ENCODE measurements at regions not wholly inside any gene's neighbourhood (a gene's known extent, or its start where the extent isn't known, plus 50 kb on each side); places are given as distances from the start of the nearest gene placed in this dataset.
"Not testable (repeated sequence)": the region's sequence is repeated elsewhere in the genome, so short reads cannot be mapped to it uniquely, and the experiment has no call there.

DNA sequence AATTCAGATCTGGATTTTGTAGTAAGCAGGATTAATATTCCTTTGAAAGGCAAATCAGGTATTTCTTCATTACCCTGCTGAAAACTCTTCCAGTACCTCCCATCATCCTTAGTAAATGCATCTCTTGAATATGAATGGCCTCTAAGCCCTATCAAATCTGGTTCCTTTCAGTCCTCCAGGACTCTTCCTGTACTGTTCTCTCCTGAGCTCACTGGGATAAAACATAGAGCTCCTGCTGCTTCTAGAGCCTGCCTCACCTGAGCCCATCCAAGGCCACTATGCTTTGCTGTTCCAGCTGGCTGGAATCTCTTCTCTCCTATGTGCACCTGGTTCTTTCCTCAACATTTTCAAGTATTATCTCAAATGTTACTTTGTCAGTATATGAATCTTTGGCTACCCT, 803.3 kb upstream of the CTNND2 start:
- DNase-seq = no peak

DNA sequence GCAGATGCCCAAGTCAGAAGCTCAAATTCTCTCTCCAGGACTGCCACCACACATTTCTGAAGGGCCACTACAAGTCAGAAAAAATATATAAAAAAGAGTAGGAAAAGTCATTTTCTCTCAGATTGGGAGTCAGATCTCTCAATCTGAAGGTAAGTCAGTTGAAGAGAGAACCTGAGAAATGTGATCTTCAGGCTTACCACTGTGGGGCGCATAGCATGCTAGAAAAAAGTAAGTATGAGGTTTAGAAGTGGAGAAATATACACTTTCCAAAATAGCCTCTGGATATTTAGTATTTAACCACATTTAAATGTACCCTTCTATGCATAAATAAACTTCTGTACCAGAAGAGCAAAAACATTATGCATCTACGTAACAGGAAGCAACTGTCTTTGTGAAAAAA, 800.7 kb upstream of the CTNND2 start:
- DNase-seq = no peak

DNA sequence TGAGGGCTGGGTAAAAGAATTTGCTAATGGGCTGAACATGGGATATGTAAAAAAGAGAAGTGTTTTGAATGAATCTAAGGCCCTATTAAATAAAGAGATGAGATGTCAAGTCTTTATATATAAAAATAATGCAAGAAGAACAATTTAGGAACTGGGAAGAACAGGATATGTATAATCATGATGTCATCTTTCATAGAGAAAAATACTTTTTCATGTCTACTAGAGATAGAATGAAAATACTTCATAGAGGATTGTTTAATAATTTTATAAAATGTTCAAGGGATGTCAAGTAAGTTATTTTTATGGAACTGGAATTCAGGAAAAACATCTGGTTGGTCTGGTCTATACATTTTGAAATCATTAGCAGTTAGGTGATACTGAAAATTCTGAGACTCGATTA, 799.0 kb upstream of the CTNND2 start:
- no peak for DNase-seq

GRCh38 chr5:12695651-12696050, 791.4 kb upstream of the CTNND2 start:
- DNase-seq = no peak

- no peak for DNase-seq
Measured at GRCh38 chr5:12691330-12691729, 787.1 kb upstream of the CTNND2 start.

- no peak for DNase-seq
Measured at GRCh38 chr5:12690361-12690760, 786.1 kb upstream of the CTNND2 start.

DNA sequence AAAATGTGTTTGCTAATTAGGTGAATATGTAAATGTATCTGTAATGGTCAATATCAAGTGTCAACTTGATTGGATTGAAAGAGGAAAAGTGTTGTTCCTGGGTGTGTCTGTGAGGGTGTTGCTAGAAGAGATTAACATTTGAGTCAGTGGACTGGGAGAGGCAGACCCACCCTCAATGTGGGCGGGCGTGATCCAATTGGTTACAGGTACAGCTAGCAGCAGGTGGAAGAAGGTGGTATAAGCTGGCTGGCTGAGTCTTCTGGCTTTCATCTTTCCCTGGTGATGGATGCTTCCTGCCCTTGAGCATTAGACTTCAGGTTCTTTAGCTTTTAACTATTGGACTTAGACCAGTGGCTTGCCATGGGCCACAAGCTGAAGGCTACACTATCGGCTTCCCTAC, 779.0 kb upstream of the CTNND2 start:
- DNase-seq = no peak

DNA sequence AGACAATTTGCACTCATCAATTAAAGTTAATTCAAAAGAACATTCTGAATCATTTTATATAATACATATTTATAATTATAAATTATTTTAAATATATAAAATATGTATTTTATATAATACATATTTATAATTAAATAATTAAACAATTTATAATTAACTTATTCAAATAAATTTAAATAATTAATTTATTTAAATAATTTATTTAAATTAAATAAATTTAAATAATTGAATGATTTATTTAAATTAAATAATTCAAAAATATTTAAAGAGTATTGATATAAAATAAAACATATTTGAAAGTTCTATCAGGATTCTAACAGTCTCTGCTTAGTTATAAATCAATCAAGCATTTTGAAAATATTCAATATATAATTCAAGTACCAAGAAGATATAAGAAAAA, 775.5 kb upstream of the CTNND2 start:
- no peak for DNase-seq

DNA sequence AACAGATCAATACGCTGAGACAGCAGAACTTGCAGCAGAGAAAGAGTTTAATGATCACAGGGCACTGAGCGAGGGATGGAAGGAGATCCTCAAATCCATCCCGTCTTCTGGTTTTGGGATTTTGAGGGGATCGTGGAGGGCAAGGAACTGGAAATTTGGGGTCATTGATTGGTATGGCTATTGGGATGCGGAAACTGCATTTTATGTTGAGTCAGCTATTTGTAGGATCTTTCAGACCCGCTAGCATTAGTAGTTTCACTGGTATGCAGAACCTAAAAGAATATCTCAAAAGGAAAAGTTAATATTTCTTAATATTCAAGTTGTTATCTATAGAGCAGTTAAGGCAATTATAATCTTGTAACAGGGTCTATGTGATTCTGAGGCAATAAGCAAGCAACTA, 771.7 kb upstream of the CTNND2 start:
- DNase-seq = no peak

DNA sequence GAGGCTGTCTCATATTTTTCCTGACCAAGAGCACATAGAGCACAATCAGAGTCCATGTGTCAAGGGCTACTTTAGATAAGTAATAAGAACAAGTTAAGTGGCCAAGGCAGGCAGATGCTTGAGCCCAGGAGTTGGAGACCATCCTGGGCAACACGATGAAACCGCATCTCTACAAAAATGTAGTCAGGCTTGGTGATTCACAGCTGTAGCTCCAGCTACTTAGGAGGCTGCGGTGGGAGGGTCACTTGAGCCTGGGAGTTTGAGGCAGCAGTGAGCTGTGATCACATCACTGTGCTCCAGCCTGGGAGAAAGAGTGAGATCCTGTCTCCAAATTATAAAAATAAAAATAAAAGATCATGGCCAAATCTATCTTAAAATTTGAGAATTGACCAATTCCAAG, 767.9 kb upstream of the CTNND2 start:
- DNase-seq = no peak

- no peak for DNase-seq
Measured at GRCh38 chr5:12669326-12669725, 765.1 kb upstream of the CTNND2 start.

- no peak for DNase-seq
Measured at GRCh38 chr5:12668564-12668963, 764.3 kb upstream of the CTNND2 start.

- DNase-seq = not testable (repeated sequence)
Measured at GRCh38 chr5:12667818-12668217, 763.6 kb upstream of the CTNND2 start.

DNA sequence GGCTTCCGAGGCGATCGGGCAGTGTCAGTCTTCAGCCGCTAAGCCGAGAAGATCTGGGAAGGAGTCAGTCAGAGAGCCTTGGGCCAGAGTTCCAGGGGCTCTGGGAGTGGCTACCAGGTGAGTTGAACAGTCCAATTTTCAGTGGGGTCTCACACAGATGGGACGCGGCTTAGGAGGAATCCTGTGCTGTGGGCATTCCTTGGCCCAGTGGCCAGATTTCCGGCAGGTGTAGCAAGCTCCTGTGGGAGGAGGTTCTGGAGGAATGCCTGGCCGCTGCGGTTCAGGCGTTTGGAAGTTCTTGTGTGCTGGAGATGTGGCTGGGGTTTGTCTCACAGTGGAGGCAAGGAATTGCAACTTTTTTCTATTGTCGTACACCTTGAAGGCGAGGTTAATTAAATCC, 761.5 kb upstream of the CTNND2 start:
- DNase-seq = not testable (repeated sequence)

DNA sequence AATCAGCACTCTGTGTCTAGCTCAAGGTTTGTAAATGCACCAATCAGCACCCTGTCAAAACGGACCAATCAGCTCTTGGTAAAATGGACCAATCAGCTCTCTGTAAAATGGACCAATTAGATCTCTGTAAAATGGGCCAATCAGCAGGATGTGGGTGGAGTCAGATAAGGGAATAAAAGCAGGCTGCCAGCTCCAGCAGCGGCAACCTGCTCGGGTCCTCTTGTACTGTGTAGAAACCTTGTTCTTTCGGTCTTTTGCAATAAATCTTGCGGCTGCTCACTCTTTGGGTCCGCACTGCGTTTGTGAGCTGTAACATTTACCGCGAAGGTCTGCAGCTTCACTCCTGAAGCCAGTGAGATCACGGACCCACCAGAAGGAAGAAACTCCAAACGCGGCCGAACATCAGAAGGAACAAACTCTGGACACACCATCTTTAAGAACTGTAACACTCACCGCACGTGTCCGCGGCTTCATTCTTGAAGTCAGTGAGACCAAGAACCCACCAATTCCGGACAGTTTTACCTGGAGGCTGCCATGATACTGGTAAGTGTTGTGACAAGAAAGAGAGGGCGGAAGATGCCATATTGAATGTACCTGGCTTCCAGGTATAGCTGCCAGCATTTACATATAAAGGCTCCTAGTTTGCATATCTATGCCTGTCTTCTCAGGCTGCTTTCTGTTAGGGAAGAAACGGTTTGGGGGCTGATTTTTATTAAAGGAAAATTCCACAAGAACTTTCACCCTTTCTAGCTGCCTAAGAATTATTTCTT, 758.5 kb upstream of the CTNND2 start:
- DNase-seq = no peak

- no peak for DNase-seq
Measured at GRCh38 chr5:12661617-12662370, 757.5 kb upstream of the CTNND2 start.

- DNase-seq = not testable (repeated sequence)
Measured at GRCh38 chr5:12660279-12661107, 756.2 kb upstream of the CTNND2 start.

DNA sequence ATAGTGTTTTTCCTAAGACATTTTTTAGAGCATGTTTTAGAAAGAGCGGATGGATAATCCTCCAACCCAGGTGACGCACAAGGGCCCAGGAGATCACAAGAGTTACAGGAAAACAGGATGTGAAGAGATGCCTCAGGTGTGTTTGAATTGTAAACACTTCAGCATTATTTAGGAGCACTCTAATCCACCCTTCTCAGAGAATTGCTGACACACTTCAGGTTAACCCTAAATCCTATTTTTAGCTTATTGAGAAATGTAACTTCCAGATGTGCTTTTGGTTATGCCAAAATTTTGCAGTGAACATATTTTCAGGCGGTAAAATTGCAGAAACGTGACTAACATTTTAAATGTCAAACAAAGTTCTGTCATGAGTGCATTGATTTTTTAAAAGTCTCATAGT, 755.4 kb upstream of the CTNND2 start:
- no peak for DNase-seq

DNA sequence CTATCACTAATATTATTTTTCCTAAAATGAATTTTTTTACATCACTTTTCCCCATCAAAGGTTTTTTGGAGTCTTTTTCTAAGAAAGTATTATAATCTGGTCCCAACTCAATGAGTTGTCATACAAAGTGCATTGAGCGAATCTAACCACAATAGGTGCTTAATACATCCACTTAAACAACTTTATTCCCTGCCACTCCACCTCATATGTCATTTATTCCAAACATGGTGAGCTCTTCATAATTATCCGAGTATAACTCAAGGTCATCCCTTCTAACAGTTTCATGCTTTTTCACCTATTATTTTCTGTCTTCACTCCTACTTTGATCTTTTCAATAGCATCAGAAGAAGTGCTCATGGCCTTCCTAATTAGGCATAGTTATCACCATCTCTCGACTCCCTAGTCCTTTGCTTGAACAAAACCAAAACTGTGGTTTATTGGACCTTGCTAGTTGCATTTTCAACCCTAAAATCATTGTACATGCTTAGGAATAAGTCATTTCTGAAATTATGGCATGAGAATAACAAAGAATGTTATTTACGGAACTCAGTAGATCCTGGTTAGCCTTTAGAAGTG, 754.7 kb upstream of the CTNND2 start:
- DNase-seq = no peak

- not testable (repeated sequence) for DNase-seq
Measured at GRCh38 chr5:12657914-12658474, 753.7 kb upstream of the CTNND2 start.

- DNase-seq = no peak
Measured at GRCh38 chr5:12655675-12656074, 751.4 kb upstream of the CTNND2 start.

DNA sequence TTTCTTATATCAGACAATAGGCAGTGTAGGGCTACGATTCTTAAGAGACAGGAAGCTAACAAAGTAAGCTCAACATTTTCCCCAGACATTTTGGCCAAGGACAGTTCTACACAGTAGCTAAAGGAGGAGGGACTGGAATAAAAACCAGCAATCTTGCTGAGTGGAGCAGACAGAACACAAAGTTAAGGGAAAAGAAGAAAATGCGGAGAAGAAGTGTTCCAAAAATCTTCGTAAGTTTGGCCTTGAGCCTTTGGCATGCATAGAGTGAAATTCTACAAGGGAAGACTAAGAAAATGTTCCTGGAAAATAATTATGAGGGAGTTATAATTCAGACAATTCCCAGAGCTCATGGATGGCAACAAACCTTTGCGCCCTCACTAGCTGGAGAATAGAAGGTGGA, 748.0 kb upstream of the CTNND2 start:
- no peak for DNase-seq

DNA sequence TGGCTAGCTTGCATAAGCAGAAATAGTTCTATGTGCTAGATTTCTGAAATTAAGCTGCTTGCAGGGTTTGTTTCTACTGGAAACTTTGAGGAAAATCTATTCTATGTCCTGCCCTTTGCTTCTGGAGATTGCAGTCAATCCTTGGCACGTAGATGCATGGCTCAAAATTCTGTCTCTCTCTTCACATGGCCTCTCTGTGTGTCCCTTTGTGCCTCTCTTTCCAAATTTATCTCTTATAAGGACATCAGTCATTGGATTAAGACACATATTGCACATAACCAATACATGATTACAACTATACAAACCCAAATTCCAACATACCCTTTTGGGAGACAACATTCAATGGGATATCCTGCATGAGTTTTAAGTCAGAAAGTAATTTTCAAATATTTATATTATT, 744.3 kb upstream of the CTNND2 start:
- no peak for DNase-seq

Measured in fibroblast of skin of scalp (primary cell).